ENCODE measurements at regions not wholly inside any gene's neighbourhood (a gene's known extent, or its start where the extent isn't known, plus 50 kb on each side); places are given as distances from the start of the nearest gene placed in this dataset.

DNA sequence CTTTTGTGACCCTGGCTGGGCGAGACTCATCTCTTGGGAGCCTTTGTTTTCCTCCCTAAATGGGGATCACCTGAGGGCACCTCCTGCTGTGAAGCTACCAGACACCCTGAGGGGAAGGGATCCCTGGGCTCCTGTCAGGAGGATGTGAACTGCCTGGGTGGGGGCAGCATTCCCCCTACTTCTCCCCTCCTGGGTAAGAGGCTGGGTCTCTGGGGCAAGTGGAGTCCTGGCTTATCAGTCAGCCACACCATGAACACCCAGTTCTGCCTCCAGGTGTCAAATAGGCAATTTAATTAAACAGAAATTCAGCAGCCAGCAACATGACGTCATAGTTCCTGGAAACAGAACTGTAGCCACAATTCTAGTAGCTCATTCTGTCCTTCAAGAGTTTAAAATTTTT, 97.7 kb upstream of the RET start:
- in situ Hi-C loops (cut with HindIII; ENCODE audit: low pct_unique_long_range_greater_than_20kb, low sequenced_read_pairs), result no loop called here
- no peak for DNase-seq (ENCODE audit: low read depth, low spot score)

DNA sequence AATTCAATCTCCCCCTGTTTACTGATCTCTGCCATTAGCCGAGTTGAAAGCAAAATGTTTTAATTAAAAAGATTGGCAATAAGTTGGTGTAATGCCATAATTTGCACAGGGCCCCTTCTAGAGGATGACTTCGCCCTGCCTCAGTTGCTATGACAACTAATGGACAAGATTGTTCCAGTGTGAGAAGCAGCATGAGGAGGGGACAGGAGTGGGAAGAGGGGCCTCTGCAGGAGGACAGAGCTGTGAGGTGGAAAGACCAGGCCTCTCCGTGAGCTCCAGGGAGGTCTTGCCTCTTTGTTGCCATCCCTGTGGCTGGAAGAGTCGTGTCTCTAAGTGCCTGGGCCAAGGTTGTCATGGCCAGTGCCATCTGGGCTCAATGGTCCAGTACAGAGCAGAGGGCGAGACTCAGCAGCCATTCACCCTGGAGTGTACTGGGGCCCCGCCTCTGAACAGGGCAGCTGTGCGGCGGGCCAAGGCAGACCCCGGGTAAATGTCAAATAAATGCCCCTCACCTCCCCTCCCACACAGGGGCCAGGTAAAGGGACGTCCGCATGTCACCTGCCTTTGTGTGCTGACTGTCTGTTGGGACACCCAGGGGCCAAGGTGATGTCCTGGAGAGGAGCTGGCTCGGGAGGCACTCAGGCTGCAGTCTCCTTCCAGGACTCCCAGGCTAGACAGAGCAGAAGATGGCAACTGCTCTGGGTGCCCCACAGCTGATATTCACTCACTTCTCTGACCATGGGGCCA, 97.0 kb upstream of the RET start:
- no peak for DNase-seq (ENCODE audit: low read depth, low spot score)
- in situ Hi-C loops (cut with HindIII; ENCODE audit: low pct_unique_long_range_greater_than_20kb, low sequenced_read_pairs), result no loop called here

- in situ Hi-C loops (cut with HindIII; ENCODE audit: low pct_unique_long_range_greater_than_20kb, low sequenced_read_pairs), result no loop called here
- DNase-seq (ENCODE audit: low read depth, low spot score), result no peak
These were observed 96.1 kb upstream of the RET start for GRCh38 chr10:42980553-42981357.

DNA sequence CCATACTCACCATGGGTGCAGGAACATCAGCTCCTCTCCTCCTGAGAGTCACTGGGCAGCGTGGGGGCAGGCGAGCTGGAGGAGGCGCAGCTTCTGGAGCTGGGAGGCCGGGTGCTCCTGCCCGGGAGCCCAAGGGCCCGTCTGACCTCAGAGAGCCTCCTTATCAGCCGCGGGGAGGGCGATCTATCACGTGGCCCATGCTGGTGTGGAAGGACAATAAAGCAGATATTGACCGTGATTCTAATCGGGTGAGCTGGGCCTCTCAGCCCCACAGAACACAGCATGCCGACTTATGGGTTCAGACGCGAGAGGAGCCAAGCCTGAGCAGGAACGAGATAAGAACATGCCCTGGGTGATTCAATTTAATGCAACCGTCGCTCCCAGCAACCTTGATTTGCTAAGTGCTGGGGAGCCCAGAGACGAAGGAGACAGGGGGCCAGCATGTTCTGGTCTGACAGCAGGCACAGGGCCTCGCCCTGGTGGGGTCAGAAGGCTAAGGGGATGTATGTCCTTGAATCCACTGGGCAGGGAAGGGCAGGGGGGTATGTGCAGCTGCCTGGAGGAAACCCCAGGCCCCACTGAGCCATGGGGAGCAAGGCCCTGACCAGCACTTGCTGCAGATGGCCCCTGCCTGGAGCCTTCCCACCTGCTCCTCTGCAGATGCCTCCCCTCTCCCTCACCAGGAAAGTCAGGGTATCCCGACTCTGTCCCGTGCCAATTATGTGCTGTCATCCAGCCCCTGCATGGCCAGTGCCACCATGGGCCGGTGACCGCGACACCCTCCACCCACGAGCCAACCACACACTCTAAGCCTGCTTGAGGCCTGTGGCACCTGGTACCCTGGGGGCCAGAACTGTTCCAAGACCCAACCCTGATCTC, 95.3 kb upstream of the RET start:
- no peak for DNase-seq (ENCODE audit: low read depth, low spot score)
- in situ Hi-C loops (cut with HindIII; ENCODE audit: low pct_unique_long_range_greater_than_20kb, low sequenced_read_pairs), result no loop called here

DNA sequence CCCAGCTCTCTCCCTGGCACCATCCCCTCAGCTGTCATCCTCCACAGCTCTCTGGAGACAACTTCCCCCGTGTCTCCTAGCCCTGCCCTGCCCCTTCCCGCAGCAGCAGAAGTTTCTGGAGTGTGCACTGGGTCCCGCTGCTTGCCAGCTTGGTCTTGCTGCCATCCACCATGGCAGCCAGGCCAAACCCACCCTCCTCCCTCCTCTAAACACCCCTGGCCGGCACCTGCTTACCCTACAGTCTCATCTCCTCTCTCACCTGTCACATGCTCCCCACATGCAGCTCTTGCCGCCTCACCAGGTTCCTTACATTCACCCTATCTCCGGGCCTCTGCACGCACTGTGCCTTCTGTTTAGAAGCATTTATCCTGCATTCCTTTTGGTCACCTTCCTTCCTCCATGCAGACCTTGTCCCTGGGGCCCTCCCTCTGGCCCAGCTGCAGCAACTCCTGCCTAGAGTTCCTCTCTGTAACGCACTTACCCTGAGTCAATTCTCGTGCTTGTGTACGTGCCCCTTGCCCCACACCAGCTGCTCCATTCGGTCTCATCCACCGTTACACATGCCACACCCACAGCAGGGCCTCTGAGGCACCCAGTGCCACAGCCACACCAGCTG, 93.9 kb upstream of the RET start:
- in situ Hi-C loops (cut with HindIII; ENCODE audit: low pct_unique_long_range_greater_than_20kb, low sequenced_read_pairs), result no loop called here
- no peak for DNase-seq (ENCODE audit: low read depth, low spot score)

DNA sequence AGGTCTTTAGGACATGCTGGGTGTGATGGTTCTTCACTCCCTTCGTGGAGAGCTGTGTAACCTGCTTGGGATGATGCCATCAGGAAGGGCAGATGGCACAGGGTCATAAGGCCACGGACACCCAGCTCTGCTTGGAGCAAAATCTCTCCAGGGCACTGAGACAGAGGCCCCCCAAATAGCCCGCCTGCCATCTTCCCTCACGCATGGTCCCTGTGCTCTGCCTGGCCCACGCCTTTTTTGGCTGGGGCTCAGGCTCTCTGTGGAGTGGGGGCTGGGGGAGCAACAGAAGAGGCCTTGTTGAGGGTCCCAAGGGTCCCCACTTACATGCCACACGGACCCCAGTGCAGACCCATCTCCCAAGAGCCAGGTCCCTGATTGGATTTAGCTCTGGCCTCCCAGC, 93.3 kb upstream of the RET start:
- in situ Hi-C loops (cut with HindIII; ENCODE audit: low pct_unique_long_range_greater_than_20kb, low sequenced_read_pairs), result no loop called here
- DNase-seq (ENCODE audit: low read depth, low spot score), result no peak

DNA sequence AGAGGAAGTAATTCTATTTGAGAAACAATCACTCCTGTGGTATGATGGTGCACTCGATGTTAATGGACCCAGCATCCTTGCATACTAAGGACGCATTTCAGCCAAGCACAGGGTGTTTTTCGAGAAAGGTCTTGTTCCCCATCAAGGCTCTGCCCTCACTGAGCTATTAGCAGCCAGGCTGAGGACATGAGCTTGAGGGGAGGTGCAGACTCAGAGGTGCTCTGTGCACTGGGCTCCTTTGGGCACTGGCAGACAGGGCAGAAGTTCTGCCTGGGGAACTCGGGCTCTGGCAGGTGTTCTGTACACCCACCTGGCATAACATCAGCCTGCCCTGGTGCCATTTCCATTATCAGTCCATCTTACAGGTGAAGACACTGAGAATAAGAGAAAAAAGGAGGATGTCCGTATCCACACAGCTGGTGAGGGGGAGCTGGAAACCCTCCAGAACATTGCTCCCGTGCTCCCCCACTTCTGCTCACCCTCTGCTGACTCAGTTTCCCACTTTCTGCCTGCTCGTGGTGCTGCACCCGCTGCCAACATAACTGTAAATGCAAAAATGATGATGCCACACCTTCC, 92.7 kb upstream of the RET start:
- in situ Hi-C loops (cut with HindIII; ENCODE audit: low pct_unique_long_range_greater_than_20kb, low sequenced_read_pairs), result no loop called here
- no peak for DNase-seq (ENCODE audit: low read depth, low spot score)

DNA sequence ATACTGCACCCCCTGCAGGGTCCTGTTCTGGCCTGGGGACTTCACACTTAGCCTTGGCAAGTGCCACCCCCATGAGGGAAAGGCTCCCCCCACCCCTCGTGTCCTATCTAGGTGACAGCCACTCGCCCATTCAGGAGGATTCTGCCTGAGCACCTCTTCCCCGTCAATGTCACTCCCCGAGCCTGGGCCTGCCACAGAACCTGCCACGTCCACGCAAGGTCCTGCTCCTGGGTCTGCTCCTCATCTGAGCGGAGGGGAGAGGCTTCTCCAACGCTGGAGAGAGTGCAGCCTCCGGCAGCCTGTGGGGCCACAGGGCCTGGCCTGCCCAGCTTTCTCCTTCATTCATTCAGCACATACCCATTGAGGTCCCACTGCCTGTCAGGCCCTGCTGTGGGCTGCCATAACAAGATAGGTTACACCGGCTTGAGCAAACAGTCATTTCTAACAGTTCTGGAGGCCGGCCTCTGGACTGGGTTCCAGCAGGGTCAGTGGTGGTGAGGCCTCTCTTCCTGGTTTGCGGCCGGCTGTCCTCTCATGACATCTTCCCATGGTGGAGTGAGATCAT, 92.0 kb upstream of the RET start:
- in situ Hi-C loops (cut with HindIII; ENCODE audit: low pct_unique_long_range_greater_than_20kb, low sequenced_read_pairs), result no loop called here
- no peak for DNase-seq (ENCODE audit: low read depth, low spot score)

- in situ Hi-C loops (cut with HindIII; ENCODE audit: low pct_unique_long_range_greater_than_20kb, low sequenced_read_pairs), result no loop called here
- no peak for DNase-seq (ENCODE audit: low read depth, low spot score)
These were observed 91.2 kb upstream of the RET start for GRCh38 chr10:42985436-42986316.

DNA sequence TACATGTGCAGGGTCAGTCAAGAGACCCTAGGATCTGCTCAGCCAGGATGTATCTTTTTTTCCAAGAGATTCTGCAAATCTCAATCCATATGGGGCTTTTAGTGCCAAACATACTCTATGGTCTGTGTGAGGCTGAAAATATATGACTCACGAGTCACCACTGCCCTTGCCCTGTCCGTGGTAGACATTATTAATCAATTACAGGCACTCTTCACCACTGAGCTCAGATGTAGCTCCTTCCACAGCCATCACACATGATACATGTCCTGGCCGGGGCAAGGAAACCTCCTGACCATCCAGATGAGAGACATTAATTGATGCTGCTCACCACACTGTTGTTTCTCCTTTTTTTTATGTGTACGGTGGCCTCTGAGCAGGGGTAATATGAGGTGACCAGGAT, 90.2 kb upstream of the RET start:
- in situ Hi-C loops (cut with HindIII; ENCODE audit: low pct_unique_long_range_greater_than_20kb, low sequenced_read_pairs), result no loop called here
- DNase-seq (ENCODE audit: low read depth, low spot score), result no peak

DNA sequence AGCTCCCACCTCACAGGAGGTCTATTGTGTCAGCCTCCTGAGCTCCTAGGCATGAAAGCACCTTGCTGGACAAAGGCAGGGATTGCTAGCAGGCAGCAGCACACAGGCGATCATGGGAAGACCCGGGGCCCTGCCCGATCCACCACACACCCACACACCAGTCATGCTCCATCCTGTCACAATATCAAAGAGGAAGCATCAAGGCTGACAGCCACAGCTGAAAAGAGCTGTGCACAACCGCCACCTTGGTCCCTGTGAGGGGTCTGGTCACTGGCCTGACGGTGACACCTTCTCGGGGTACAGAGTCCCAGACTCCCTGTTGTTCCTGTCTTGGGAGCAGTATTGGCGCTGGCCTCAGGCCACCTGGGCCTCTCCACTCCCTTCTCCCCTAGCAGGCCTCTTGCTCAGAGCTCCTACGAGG, 89.7 kb upstream of the RET start:
- in situ Hi-C loops (cut with HindIII; ENCODE audit: low pct_unique_long_range_greater_than_20kb, low sequenced_read_pairs), result no loop called here
- no peak for DNase-seq (ENCODE audit: low read depth, low spot score)

GRCh38 chr10:42987575-42987974, 89.3 kb upstream of the RET start:
- DNase-seq (ENCODE audit: low read depth, low spot score), result no peak
- in situ Hi-C loops (cut with HindIII; ENCODE audit: low pct_unique_long_range_greater_than_20kb, low sequenced_read_pairs), result no loop called here

- no peak for DNase-seq (ENCODE audit: low read depth, low spot score)
- in situ Hi-C loops (cut with HindIII; ENCODE audit: low pct_unique_long_range_greater_than_20kb, low sequenced_read_pairs), result no loop called here
These were observed 88.8 kb upstream of the RET start for GRCh38 chr10:42988069-42988468.

- DNase-seq (ENCODE audit: low read depth, low spot score), result no peak
- in situ Hi-C loops (cut with HindIII; ENCODE audit: low pct_unique_long_range_greater_than_20kb, low sequenced_read_pairs), result no loop called here
These were observed 88.1 kb upstream of the RET start for GRCh38 chr10:42988517-42989395.

- in situ Hi-C loops (cut with HindIII; ENCODE audit: low pct_unique_long_range_greater_than_20kb, low sequenced_read_pairs), result no loop called here
These were observed 87.4 kb upstream of the RET start for GRCh38 chr10:42989481-42989921.

More at GRCh38 chr10:42989481-42989921, 87.4 kb upstream of the RET start:
- DNase-seq (ENCODE audit: low read depth, low spot score), result no peak
